ENCODE measurements at regions not wholly inside any gene's neighbourhood (a gene's known extent, or its start where the extent isn't known, plus 50 kb on each side); places are given as distances from the start of the nearest gene placed in this dataset.
"Not testable (repeated sequence)": the region's sequence is repeated elsewhere in the genome, so short reads cannot be mapped to it uniquely, and the experiment has no call there.

DNA sequence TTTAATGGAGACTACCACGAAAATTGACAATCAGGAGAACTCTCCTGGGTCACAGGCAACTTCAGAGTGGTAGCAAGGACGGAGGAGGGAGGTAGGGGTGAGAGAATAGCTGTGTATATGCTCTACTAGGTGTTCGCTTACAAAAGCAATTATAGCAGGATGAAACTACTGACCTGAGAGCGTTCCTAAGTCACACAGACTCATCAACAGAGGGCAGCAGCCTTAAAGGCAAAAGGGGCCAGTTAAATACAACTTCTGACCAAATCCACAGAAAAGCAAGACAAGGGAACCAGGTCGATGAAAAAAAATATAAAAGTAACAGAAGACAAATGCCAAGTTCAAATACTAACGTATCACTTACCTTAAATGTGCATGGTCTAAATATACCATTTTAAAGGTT is 894.6 kb downstream of the PLOD2 start:
- Mint-ChIP-seq H3K27me3 (no peaks in the 10 kb centered on the region), H3K27ac (no peak overlapping the region), H3K9me3 (no peaks in the 10 kb centered on the region), H3K4me3 (no peak overlapping the region), H3K4me1 (no peaks in the 10 kb centered on the region), H3K36me3 (no peaks in the 10 kb centered on the region)
- ATAC-seq: no peak

DNA sequence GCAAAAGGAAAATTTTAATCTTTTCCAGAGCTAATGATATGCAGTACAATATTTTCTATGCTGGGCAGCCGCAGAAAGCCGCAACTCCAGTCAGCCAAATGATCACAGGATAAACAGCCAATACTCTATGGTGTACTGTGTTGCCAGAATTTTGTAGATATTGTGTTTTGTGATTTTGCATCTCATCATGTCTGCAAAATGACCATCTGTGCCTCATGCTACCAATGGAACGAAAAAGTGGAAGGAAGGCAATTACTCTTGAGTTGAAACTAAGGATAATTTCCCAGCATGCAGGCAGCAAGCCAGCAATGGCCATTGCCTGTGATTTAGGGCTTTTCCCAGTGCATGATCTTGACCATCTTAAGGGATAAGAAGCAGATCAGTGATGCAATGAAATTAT is 891.9 kb downstream of the PLOD2 start:
- H3K27me3 Mint-ChIP-seq: no peaks in the 10 kb centered on the region
- H3K36me3 Mint-ChIP-seq: no peaks in the 10 kb centered on the region
- no peak overlapping the region for H3K4me3 Mint-ChIP-seq
- no peak overlapping the region for H3K27ac Mint-ChIP-seq
- no peak for ATAC-seq
- H3K9me3 Mint-ChIP-seq: peaks cover 3% of the 10 kb centered on the region
- no peaks in the 10 kb centered on the region for H3K4me1 Mint-ChIP-seq

- H3K27ac Mint-ChIP-seq: no peak overlapping the region
- H3K9me3 Mint-ChIP-seq: peaks cover 3% of the 10 kb centered on the region
- H3K36me3 Mint-ChIP-seq: no peaks in the 10 kb centered on the region
- no peaks in the 10 kb centered on the region for H3K4me1 Mint-ChIP-seq
- no peaks in the 10 kb centered on the region for H3K27me3 Mint-ChIP-seq
- no peak for ATAC-seq
- no peak overlapping the region for H3K4me3 Mint-ChIP-seq
These were observed 888.3 kb downstream of the PLOD2 start for GRCh38 chr3:145272684-145273083.

DNA sequence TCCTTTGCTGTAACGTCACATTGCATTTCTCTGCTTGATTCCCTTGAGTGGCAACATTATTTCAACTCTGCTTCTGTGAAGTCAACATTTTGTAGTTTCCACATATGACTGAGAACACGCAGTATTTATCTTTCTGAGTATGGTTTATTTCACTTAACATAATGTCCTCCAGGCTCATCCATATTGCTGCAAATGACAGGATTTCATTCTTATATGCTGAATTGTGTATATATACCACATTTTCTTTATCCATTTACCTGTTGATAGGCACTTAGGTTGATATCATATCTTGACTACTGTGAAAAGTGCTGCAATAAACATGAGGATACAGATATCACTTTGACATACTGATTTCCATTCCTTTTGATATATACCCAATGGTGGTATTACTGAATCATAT is 878.5 kb downstream of the PLOD2 start:
- Mint-ChIP-seq H3K36me3 (no peaks in the 10 kb centered on the region), H3K27ac (no peak overlapping the region), H3K27me3 (no peaks in the 10 kb centered on the region), H3K4me1 (no peaks in the 10 kb centered on the region), H3K4me3 (no peak overlapping the region), H3K9me3 (peaks cover 5% of the 10 kb centered on the region)
- ATAC-seq: no peak

DNA sequence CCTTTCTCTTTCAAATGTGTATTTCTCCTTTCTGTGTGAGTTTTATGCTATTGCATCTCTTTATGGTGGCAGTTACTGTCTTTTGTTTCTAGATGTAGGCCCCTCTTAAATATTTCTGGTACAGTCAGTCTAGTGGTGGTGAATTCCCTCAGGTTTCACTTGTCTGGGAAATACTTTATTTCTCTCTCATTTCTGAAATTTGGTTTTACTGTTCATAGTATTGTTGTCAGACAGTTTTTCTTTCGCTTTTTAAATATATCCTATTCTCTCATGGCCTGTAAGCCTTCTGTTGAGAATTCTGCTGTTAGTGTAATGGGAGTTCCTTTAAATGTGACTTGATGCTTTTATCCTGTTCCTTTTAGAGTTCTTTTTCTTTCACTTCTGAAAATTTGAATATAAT is 874.0 kb downstream of the PLOD2 start:
- Mint-ChIP-seq H3K4me1 (no peaks in the 10 kb centered on the region), H3K27ac (no peak overlapping the region), H3K9me3 (peaks cover 3% of the 10 kb centered on the region), H3K4me3 (no peak overlapping the region), H3K36me3 (no peaks in the 10 kb centered on the region), H3K27me3 (no peaks in the 10 kb centered on the region)
- ATAC-seq: no peak

- Mint-ChIP-seq H3K27ac (no peak overlapping the region), H3K4me3 (no peak overlapping the region), H3K4me1 (no peaks in the 10 kb centered on the region), H3K27me3 (no peaks in the 10 kb centered on the region), H3K9me3 (peaks cover 3% of the 10 kb centered on the region), H3K36me3 (no peaks in the 10 kb centered on the region)
- no peak for ATAC-seq
These were observed 871.0 kb downstream of the PLOD2 start for GRCh38 chr3:145290010-145290409.

- peaks cover 5% of the 10 kb centered on the region for H3K9me3 Mint-ChIP-seq
- H3K27me3 Mint-ChIP-seq: no peaks in the 10 kb centered on the region
- no peak overlapping the region for H3K4me3 Mint-ChIP-seq
- H3K4me1 Mint-ChIP-seq: no peaks in the 10 kb centered on the region
- H3K27ac Mint-ChIP-seq: no peak overlapping the region
- no peak for ATAC-seq
- no peaks in the 10 kb centered on the region for H3K36me3 Mint-ChIP-seq
These were observed 866.4 kb downstream of the PLOD2 start for GRCh38 chr3:145294572-145294971.

DNA sequence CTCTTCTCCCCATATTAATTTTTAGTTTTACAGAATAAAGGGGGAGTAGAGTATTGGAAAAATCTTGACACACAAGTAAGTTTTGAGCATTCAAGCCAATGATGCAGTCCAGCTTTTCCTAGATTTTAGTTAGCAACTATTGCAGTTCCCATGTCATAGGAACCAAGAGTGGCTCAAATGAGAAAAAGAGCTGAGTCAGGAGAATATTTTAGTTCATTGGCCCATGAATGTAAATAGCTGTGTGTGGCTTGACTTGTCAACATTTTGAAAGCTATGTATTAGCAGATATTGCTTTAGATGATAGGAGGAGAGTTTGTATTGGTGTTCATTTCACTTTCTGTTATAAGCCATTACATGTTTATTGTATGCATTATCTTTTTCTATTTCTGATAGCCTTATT is 853.7 kb downstream of the PLOD2 start:
- no peak overlapping the region for H3K4me3 Mint-ChIP-seq
- no peaks in the 10 kb centered on the region for H3K36me3 Mint-ChIP-seq
- ATAC-seq: no peak
- no peaks in the 10 kb centered on the region for H3K27me3 Mint-ChIP-seq
- H3K4me1 Mint-ChIP-seq: no peaks in the 10 kb centered on the region
- no peak overlapping the region for H3K27ac Mint-ChIP-seq
- no peaks in the 10 kb centered on the region for H3K9me3 Mint-ChIP-seq

DNA sequence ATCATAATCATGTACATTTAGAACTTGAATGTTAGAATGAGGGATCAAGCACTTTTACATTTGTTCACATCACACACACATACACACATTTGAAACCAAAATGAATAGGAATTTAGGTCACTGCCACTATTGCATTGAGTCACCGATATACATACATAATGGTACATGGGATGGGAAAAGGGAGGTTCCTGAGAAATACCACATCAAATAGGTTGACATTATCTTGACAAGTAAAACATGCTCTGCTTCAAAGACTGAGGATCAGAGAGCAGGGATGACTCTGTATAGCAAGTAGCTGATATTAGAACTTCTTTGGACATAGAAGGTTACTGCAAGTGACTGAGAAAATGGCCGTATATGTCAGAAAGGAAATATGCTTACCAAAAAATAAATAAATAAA is 847.2 kb downstream of the PLOD2 start:
- no peak overlapping the region for H3K4me3 Mint-ChIP-seq
- H3K4me1 Mint-ChIP-seq: no peaks in the 10 kb centered on the region
- ATAC-seq: no peak
- H3K36me3 Mint-ChIP-seq: no peaks in the 10 kb centered on the region
- H3K9me3 Mint-ChIP-seq: peaks cover 8% of the 10 kb centered on the region
- H3K27me3 Mint-ChIP-seq: no peaks in the 10 kb centered on the region
- no peak overlapping the region for H3K27ac Mint-ChIP-seq

DNA sequence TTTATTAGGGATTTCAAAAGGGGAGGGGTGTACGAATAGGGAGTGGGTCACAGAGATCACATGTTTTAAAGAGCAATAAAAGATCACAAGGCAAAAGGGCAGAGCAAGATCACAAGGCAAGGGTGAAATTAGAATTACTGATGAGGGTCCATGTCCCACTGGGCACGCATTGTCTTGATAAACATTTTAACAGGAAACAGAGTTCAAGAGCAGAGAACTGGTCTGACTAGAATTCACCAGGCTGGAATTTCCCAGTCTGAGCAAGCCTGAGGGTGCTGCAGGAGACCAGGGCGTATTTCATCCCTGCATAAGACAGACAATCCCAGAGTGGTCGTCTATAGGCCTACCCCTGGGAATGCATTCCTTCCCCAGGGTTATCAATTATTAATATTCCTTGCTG is 844.7 kb downstream of the PLOD2 start:
- not testable (repeated sequence) for H3K9me3 Mint-ChIP-seq, H3K27me3 Mint-ChIP-seq, H3K36me3 Mint-ChIP-seq, H3K4me1 Mint-ChIP-seq, ATAC-seq, H3K4me3 Mint-ChIP-seq, H3K27ac Mint-ChIP-seq

DNA sequence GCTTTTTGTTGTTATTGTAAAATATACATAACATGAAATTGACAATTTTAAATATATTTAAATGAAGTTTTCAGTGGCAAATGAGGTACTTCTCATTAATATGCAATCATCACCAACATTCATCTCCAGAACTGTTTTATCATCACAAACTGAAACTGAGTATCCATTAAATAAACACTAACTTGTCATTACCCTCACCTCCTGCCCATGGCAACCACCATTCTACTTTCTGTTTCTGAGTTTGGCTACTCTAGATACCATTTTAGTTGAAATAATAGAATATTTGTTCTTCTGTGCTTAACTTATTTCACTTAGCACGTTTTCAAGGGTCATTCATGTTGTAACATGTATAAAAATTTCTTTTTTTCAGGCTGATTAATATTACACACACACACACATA is 834.3 kb downstream of the PLOD2 start:
- Mint-ChIP-seq H3K4me3 (no peak overlapping the region), H3K27me3 (no peaks in the 10 kb centered on the region), H3K27ac (no peak overlapping the region), H3K36me3 (no peaks in the 10 kb centered on the region), H3K4me1 (no peaks in the 10 kb centered on the region), H3K9me3 (no peaks in the 10 kb centered on the region)
- no peak for ATAC-seq

GRCh38 chr3:145333427-145333826 is 827.6 kb downstream of the PLOD2 start:
- H3K9me3 Mint-ChIP-seq, H3K27ac Mint-ChIP-seq, ATAC-seq, H3K4me3 Mint-ChIP-seq, H3K36me3 Mint-ChIP-seq, H3K4me1 Mint-ChIP-seq, H3K27me3 Mint-ChIP-seq: not testable (repeated sequence)

DNA sequence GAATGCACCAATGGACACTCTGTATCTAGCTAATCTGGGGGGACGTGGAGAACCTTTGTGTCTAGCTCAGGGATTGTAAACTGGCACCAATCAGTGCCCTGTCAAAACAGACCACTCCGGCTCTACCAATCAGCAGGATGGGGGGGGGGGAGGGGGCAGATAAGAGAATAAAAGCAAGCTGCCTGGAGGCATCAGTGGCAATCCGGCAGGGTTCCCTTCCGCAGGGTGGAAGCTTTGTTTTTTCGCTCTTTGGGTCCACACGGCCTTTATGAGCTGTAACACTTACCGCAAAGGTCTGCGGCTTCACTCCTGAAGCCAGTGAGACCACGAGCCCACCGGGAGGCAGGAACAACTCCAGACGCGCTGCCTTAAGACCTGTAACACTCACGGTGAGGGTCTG is 827.1 kb downstream of the PLOD2 start:
- Mint-ChIP-seq H3K4me1 (no peaks in the 10 kb centered on the region), H3K27ac (no peak overlapping the region), H3K27me3 (no peaks in the 10 kb centered on the region), H3K36me3 (no peaks in the 10 kb centered on the region), H3K4me3 (no peak overlapping the region), H3K9me3 (no peaks in the 10 kb centered on the region)
- ATAC-seq: no peak

GRCh38 chr3:145355206-145355605 is 805.8 kb downstream of the PLOD2 start:
- no peaks in the 10 kb centered on the region for H3K27me3 Mint-ChIP-seq
- H3K4me1 Mint-ChIP-seq: no peaks in the 10 kb centered on the region
- no peak overlapping the region for H3K4me3 Mint-ChIP-seq
- H3K36me3 Mint-ChIP-seq: no peaks in the 10 kb centered on the region
- no peak for ATAC-seq
- peaks cover 20% of the 10 kb centered on the region for H3K9me3 Mint-ChIP-seq
- H3K27ac Mint-ChIP-seq: no peak overlapping the region

- Mint-ChIP-seq H3K27me3 (no peaks in the 10 kb centered on the region), H3K4me3 (no peak overlapping the region), H3K4me1 (no peaks in the 10 kb centered on the region), H3K9me3 (peaks cover 20% of the 10 kb centered on the region), H3K36me3 (no peaks in the 10 kb centered on the region), H3K27ac (no peak overlapping the region)
- no peak for ATAC-seq
These were observed 803.5 kb downstream of the PLOD2 start for GRCh38 chr3:145357453-145357852.

DNA sequence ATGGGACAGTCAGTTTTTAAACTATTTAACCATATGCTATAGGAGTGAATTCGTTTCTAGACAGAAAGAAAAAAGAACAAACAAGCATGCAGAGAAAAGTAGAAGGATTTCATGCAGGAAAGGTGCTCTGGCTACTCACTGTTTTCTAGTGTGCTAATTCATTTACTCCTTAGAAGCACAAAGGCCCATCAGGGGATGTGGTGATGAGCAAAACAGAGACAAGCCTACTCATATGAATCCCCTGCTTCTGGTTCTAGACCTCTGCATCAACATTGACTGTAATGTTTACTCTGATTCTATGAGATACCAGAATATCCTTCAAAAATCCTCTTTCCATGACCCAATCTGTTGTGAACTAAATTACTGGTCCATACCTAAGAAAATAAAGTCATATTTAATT is 801.9 kb downstream of the PLOD2 start:
- no peak overlapping the region for H3K27ac Mint-ChIP-seq
- H3K27me3 Mint-ChIP-seq: no peaks in the 10 kb centered on the region
- H3K4me1 Mint-ChIP-seq: no peaks in the 10 kb centered on the region
- H3K9me3 Mint-ChIP-seq: peaks cover 18% of the 10 kb centered on the region
- ATAC-seq: no peak
- no peaks in the 10 kb centered on the region for H3K36me3 Mint-ChIP-seq
- no peak overlapping the region for H3K4me3 Mint-ChIP-seq

DNA sequence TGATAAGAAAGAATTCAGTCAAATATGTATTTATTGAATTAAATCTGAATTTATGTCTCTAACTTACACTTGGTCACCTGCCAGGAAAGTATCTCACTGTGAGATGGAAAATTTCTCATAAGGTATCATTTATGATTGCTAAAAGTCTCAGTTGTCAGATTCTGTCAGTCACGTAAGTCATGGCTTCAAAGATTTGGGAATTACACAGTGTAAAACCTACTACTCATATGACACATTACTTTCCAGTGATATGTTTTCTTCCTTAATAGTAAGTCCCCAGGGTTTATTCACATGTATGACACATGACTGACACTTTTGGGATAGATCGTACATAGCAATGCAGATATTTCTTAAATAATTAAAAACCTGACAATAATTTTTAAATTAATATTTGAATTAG is 792.2 kb downstream of the PLOD2 start:
- no peak overlapping the region for H3K4me3 Mint-ChIP-seq
- H3K4me1 Mint-ChIP-seq: no peaks in the 10 kb centered on the region
- peaks cover 7% of the 10 kb centered on the region for H3K9me3 Mint-ChIP-seq
- no peak for ATAC-seq
- H3K27ac Mint-ChIP-seq: no peak overlapping the region
- no peaks in the 10 kb centered on the region for H3K27me3 Mint-ChIP-seq
- no peaks in the 10 kb centered on the region for H3K36me3 Mint-ChIP-seq

Measured in stimulated activated memory B cell treated with anti-CD40 and anti-IgM and Interleukin-4, amounts not matched to agents 10 μg/mL and 1 μg/mL and 100 μg/mL, for 72 hours (primary cell).